OCI-LY7 (cell line): ENCODE measurements at regions not wholly inside any gene's neighbourhood (a gene's known extent, or its start where the extent isn't known, plus 50 kb on each side); places are given as distances from the start of the nearest gene placed in this dataset.

Source experiments
- EZH2phosphoT487 ChIP-seq: fragments of 200-600 bp; sonication (generic); IDR thresholded peaks from 2 replicates; pipeline ENCODE4 v1.6.1; 2018; ENCODE audit warnings: low read depth, borderline replicate concordance, mild to moderate bottlenecking, mixed run types, antibody characterized with exemption, low read length, moderate library complexity, mixed read lengths
- TF ChIP-seq, protein P1 (sequence below): fragments of 200-600 bp; sonication (generic); conservative IDR thresholded peaks from 2 replicates; pipeline ENCODE4 v1.5.1; 2014; ENCODE audit warnings: mild to moderate bottlenecking, antibody characterized with exemption, low read length, moderate library complexity, mixed read lengths

DNA sequence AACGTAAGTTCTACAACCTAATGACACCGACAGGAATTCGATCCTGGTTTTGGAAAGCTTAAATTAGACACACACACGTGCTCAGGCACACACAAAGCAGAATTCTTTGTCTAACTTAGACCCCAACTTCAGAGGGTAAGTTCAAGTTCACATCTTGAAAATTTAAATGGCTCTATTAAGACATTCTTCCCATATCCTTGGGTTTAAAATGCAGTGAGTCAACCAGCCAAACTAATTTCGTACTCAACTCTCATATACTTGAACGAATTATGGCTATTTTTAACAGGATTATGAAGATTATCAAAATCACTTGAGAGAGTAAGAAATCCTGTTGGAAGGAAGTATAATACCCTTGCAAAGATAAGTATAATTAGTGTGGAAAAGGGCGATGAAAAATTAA lies 53.2 kb upstream of the ARL4C start:
- TF ChIP-seq, protein P1, sequence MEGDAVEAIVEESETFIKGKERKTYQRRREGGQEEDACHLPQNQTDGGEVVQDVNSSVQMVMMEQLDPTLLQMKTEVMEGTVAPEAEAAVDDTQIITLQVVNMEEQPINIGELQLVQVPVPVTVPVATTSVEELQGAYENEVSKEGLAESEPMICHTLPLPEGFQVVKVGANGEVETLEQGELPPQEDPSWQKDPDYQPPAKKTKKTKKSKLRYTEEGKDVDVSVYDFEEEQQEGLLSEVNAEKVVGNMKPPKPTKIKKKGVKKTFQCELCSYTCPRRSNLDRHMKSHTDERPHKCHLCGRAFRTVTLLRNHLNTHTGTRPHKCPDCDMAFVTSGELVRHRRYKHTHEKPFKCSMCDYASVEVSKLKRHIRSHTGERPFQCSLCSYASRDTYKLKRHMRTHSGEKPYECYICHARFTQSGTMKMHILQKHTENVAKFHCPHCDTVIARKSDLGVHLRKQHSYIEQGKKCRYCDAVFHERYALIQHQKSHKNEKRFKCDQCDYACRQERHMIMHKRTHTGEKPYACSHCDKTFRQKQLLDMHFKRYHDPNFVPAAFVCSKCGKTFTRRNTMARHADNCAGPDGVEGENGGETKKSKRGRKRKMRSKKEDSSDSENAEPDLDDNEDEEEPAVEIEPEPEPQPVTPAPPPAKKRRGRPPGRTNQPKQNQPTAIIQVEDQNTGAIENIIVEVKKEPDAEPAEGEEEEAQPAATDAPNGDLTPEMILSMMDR, result no peak
- no peak for TF ChIP-seq EZH2phosphoT487
